ENCODE measurements at regions not wholly inside any gene's neighbourhood (a gene's known extent, or its start where the extent isn't known, plus 50 kb on each side); places are given as distances from the start of the nearest gene placed in this dataset.

GRCh38 chrX:2610246-2611170, 80.6 kb upstream of the CD99 start:
- TF ChIP-seq, protein P1, sequence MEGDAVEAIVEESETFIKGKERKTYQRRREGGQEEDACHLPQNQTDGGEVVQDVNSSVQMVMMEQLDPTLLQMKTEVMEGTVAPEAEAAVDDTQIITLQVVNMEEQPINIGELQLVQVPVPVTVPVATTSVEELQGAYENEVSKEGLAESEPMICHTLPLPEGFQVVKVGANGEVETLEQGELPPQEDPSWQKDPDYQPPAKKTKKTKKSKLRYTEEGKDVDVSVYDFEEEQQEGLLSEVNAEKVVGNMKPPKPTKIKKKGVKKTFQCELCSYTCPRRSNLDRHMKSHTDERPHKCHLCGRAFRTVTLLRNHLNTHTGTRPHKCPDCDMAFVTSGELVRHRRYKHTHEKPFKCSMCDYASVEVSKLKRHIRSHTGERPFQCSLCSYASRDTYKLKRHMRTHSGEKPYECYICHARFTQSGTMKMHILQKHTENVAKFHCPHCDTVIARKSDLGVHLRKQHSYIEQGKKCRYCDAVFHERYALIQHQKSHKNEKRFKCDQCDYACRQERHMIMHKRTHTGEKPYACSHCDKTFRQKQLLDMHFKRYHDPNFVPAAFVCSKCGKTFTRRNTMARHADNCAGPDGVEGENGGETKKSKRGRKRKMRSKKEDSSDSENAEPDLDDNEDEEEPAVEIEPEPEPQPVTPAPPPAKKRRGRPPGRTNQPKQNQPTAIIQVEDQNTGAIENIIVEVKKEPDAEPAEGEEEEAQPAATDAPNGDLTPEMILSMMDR (conservative IDR thresholded peaks at IDR 0.05; ENCODE audit: low read depth, low read length): no peak
- no peak for TF ChIP-seq EZH2phosphoT487 (IDR thresholded peaks at IDR 0.05; ENCODE audit: borderline replicate concordance, low read length)
